HEK293 (cell line): ENCODE measurements at regions not wholly inside any gene's neighbourhood (a gene's known extent, or its start where the extent isn't known, plus 50 kb on each side); places are given as distances from the start of the nearest gene placed in this dataset.

Experiments
- FEZF1 ChIP-seq: fragments of 450-650 bp; formaldehyde crosslinking; IDR thresholded peaks from 2 replicates; pipeline ENCODE4 v1.5.1; 2016; ENCODE audit warnings: missing biosample characterization, missing genetic modification characterization
- HIC1 ChIP-seq: fragments of 450-650 bp; formaldehyde crosslinking; IDR thresholded peaks from 2 replicates; pipeline ENCODE4 v1.5.1; 2016; ENCODE audit warnings: missing biosample characterization, missing genetic modification characterization
- HOXC10 ChIP-seq: sonication (generic); formaldehyde crosslinking; IDR thresholded peaks from 2 replicates; pipeline ENCODE4 v1.8.1; 2023; ENCODE audit warnings: mild to moderate bottlenecking, missing genetic modification reagents
- KLF10 ChIP-seq: fragments of 450-650 bp; IDR thresholded peaks from 2 replicates; pipeline ENCODE4 v1.5.1; 2018; ENCODE audit warnings: missing biosample characterization, mild to moderate bottlenecking, missing genetic modification characterization
- OSR2 ChIP-seq: fragments of 450-650 bp; formaldehyde crosslinking; IDR thresholded peaks from 2 replicates; pipeline ENCODE4 v1.5.1; 2016; ENCODE audit warnings: missing biosample characterization, missing genetic modification characterization
- OVOL3 ChIP-seq: fragments of 450-650 bp; formaldehyde crosslinking; IDR thresholded peaks from 2 replicates; pipeline ENCODE4 v1.5.1; 2016; ENCODE audit warnings: missing biosample characterization, missing genetic modification characterization
- SCRT1 ChIP-seq: fragments of 450-650 bp; formaldehyde crosslinking; IDR thresholded peaks from 2 replicates; pipeline ENCODE4 v1.5.1; 2016; ENCODE audit warnings: missing biosample characterization, missing genetic modification characterization, borderline replicate concordance
- SETDB1 ChIP-seq: IDR thresholded peaks from one replicate; pipeline ENCODE4 v1.6.1; 2017; ENCODE audit warnings: mild to moderate bottlenecking, low read length, moderate library complexity, mixed read lengths; ENCODE audit not compliant: insufficient read length
- ZBTB21 ChIP-seq: fragments of 450-650 bp; formaldehyde crosslinking; IDR thresholded peaks from 2 replicates; pipeline ENCODE4 v1.5.1; 2017; ENCODE audit warnings: missing biosample characterization, missing genetic modification characterization
- ZBTB48 ChIP-seq: fragments of 450-650 bp; formaldehyde crosslinking; IDR thresholded peaks from 2 replicates; pipeline ENCODE4 v1.5.1; 2016; ENCODE audit warnings: missing biosample characterization, missing genetic modification characterization
- ZBTB6 ChIP-seq: fragments of 450-650 bp; formaldehyde crosslinking; IDR thresholded peaks from 2 replicates; pipeline ENCODE4 v1.5.1; 2017; ENCODE audit warnings: missing biosample characterization, missing genetic modification characterization
- ZFP3 ChIP-seq: fragments of 450-650 bp; formaldehyde crosslinking; IDR thresholded peaks from 2 replicates; pipeline ENCODE4 v1.5.1; 2016; ENCODE audit warnings: low read depth, missing biosample characterization, missing genetic modification characterization
- ZNF121 ChIP-seq: fragments of 450-650 bp; formaldehyde crosslinking; IDR thresholded peaks from 2 replicates; pipeline ENCODE4 v1.5.1; 2016; ENCODE audit warnings: missing biosample characterization, missing genetic modification characterization
- ZNF146 ChIP-seq: fragments of 450-650 bp; formaldehyde crosslinking; IDR thresholded peaks from 2 replicates; pipeline ENCODE4 v1.5.1; 2016; ENCODE audit warnings: missing biosample characterization, missing genetic modification characterization
- ZNF16 ChIP-seq: fragments of 450-650 bp; formaldehyde crosslinking; IDR thresholded peaks from 2 replicates; pipeline ENCODE4 v1.5.1; 2016; ENCODE audit warnings: low read depth, missing biosample characterization, missing genetic modification characterization
- ZNF175 ChIP-seq: fragments of 450-650 bp; formaldehyde crosslinking; IDR thresholded peaks from 2 replicates; pipeline ENCODE4 v1.5.1; 2016; ENCODE audit warnings: missing biosample characterization, missing genetic modification characterization
- ZNF211 ChIP-seq: fragments of 450-650 bp; formaldehyde crosslinking; IDR thresholded peaks from 2 replicates; pipeline ENCODE4 v1.5.1; 2016; ENCODE audit warnings: low read depth, missing biosample characterization, missing genetic modification characterization
- ZNF24 ChIP-seq: fragments of 450-650 bp; formaldehyde crosslinking; IDR thresholded peaks from 2 replicates; pipeline ENCODE4 v1.5.1; 2016; ENCODE audit warnings: missing biosample characterization, missing genetic modification characterization
- ZNF248 ChIP-seq: fragments of 450-650 bp; formaldehyde crosslinking; IDR thresholded peaks from 2 replicates; pipeline ENCODE4 v1.5.1; 2017; ENCODE audit warnings: missing biosample characterization, missing genetic modification characterization
- ZNF302 ChIP-seq: fragments of 450-650 bp; formaldehyde crosslinking; IDR thresholded peaks from 2 replicates; pipeline ENCODE4 v1.5.1; 2016; ENCODE audit warnings: missing biosample characterization, missing genetic modification characterization, low read depth
- ZNF311 ChIP-seq: fragments of 450-650 bp; formaldehyde crosslinking; IDR thresholded peaks from 2 replicates; pipeline ENCODE4 v1.5.1; 2017; ENCODE audit warnings: missing biosample characterization, missing genetic modification characterization, borderline replicate concordance
- ZNF37A ChIP-seq: fragments of 450-650 bp; IDR thresholded peaks from 2 replicates; pipeline ENCODE4 v1.5.1; 2018; ENCODE audit warnings: missing biosample characterization, missing genetic modification characterization
- ZNF394 ChIP-seq: fragments of 450-650 bp; formaldehyde crosslinking; IDR thresholded peaks from 2 replicates; pipeline ENCODE4 v1.5.1; 2016; ENCODE audit warnings: missing biosample characterization, missing genetic modification characterization, mild to moderate bottlenecking, moderate library complexity, borderline replicate concordance
- ZNF404 ChIP-seq: fragments of 450-650 bp; formaldehyde crosslinking; IDR thresholded peaks from 2 replicates; pipeline ENCODE4 v1.5.1; 2017; ENCODE audit warnings: missing biosample characterization, missing genetic modification characterization
- ZNF433 ChIP-seq: fragments of 450-650 bp; formaldehyde crosslinking; IDR thresholded peaks from 2 replicates; pipeline ENCODE4 v1.5.1; 2016; ENCODE audit warnings: missing biosample characterization, missing genetic modification characterization, low read depth
- ZNF48 ChIP-seq: fragments of 450-650 bp; formaldehyde crosslinking; IDR thresholded peaks from 2 replicates; pipeline ENCODE4 v1.5.1; 2016; ENCODE audit warnings: missing biosample characterization, missing genetic modification characterization
- ZNF596 ChIP-seq: fragments of 450-650 bp; IDR thresholded peaks from 2 replicates; pipeline ENCODE4 v1.5.0; 2018; ENCODE audit warnings: missing biosample characterization, mild to moderate bottlenecking, missing genetic modification characterization, moderate library complexity
- ZNF600 ChIP-seq: fragments of 450-650 bp; formaldehyde crosslinking; IDR thresholded peaks from 2 replicates; pipeline ENCODE4 v1.5.1; 2016; ENCODE audit warnings: missing biosample characterization, missing genetic modification characterization
- ZNF626 ChIP-seq: fragments of 450-650 bp; sonication (Bioruptor Pico); formaldehyde crosslinking; IDR thresholded peaks from 2 replicates; pipeline ENCODE4 v1.5.1; 2018; ENCODE audit warnings: missing biosample characterization, missing genetic modification characterization, inconsistent platforms
- ZNF660 ChIP-seq: fragments of 450-650 bp; IDR thresholded peaks from 2 replicates; pipeline ENCODE4 v1.5.1; 2018; ENCODE audit warnings: missing biosample characterization, mild to moderate bottlenecking, missing genetic modification characterization
- ZNF692 ChIP-seq: fragments of 450-650 bp; formaldehyde crosslinking; IDR thresholded peaks from 2 replicates; pipeline ENCODE4 v1.5.1; 2016; ENCODE audit warnings: missing biosample characterization, missing genetic modification characterization
- ZNF747 ChIP-seq: fragments of 450-650 bp; formaldehyde crosslinking; IDR thresholded peaks from 2 replicates; pipeline ENCODE4 v1.5.1; 2016; ENCODE audit warnings: missing biosample characterization, missing genetic modification characterization
- ZNF768 ChIP-seq: fragments of 450-650 bp; formaldehyde crosslinking; IDR thresholded peaks from 2 replicates; pipeline ENCODE4 v1.5.1; 2018; ENCODE audit warnings: missing biosample characterization, mild to moderate bottlenecking, missing genetic modification characterization
- ZNF837 ChIP-seq: fragments of 450-650 bp; formaldehyde crosslinking; IDR thresholded peaks from 2 replicates; pipeline ENCODE4 v1.5.1; 2016; ENCODE audit warnings: missing biosample characterization, missing genetic modification characterization
- ZSCAN30 ChIP-seq: fragments of 450-650 bp; IDR thresholded peaks from 2 replicates; pipeline ENCODE4 v1.5.1; 2018; ENCODE audit warnings: missing biosample characterization, mild to moderate bottlenecking, missing genetic modification characterization, moderate library complexity
- TF ChIP-seq, protein P1 (sequence below): fragments of 450-650 bp; formaldehyde crosslinking; IDR thresholded peaks from 2 replicates; pipeline ENCODE4 v1.5.1; 2017; ENCODE audit warnings: missing biosample characterization, missing genetic modification characterization
- TF ChIP-seq, protein P2 (sequence below): fragments of 450-650 bp; formaldehyde crosslinking; optimal IDR thresholded peaks from 2 replicates; pipeline ENCODE3; 2016; ENCODE audit warnings: missing biosample characterization, mild to moderate bottlenecking, missing genetic modification characterization

GRCh38 chr6:21749754-21750153, 156.2 kb downstream of the SOX4 start (continued):
- TF ChIP-seq ZSCAN30 (peak; percentile 97), ZNF394 (tag by site-specific recombination) (peak; percentile 31; the same call in 1 of the 2 replicates), ZNF146 (tag by site-specific recombination) (no peak), HIC1 (tag by site-specific recombination) (peak; percentile 66), ZNF404 (tag by site-specific recombination) (no peak), ZNF596 (tag by site-specific recombination) (peak; percentile 85), SETDB1 (no peak), ZNF768 (tag by site-specific recombination) (no peak), OVOL3 (peak; percentile 91), ZNF211 (tag by site-specific recombination) (no peak), ZNF311 (tag by site-specific recombination) (no peak), ZNF48 (tag by site-specific recombination) (no peak), ZBTB6 (tag by site-specific recombination) (no peak), ZBTB48 (tag by site-specific recombination) (peak; percentile 56; the same call in 1 of the 2 replicates), ZNF837 (tag by site-specific recombination) (no peak), KLF10 (peak; percentile 45; the same call in 1 of the 2 replicates), ZNF37A (tag by site-specific recombination) (no peak), FEZF1 (tag by site-specific recombination) (peak; percentile 99), HOXC10 (CRISPR knock-in tag) (no peak), ZNF302 (tag by site-specific recombination) (no peak), ZNF24 (tag by site-specific recombination) (peak; percentile 84; the same call in 1 of the 2 replicates), ZFP3 (tag by site-specific recombination) (no peak), ZNF692 (tag by site-specific recombination) (peak; percentile 75), ZNF660 (tag by site-specific recombination) (peak; percentile 45; the same call in 1 of the 2 replicates), OSR2 (tag by site-specific recombination) (peak; percentile 99), SCRT1 (peak; percentile 78), ZNF747 (tag by site-specific recombination) (no peak), ZNF600 (tag by site-specific recombination) (peak; percentile 77), ZNF175 (tag by site-specific recombination) (no peak), ZNF626 (no peak), ZNF248 (tag by site-specific recombination) (no peak), ZBTB21 (tag by site-specific recombination) (0 out of 2 replicates have a peak, but pooled peaks have one; percentile 26), ZNF433 (tag by site-specific recombination) (no peak), ZNF16 (no peak), ZNF121 (tag by site-specific recombination) (no peak)
- TF ChIP-seq, protein P1, sequence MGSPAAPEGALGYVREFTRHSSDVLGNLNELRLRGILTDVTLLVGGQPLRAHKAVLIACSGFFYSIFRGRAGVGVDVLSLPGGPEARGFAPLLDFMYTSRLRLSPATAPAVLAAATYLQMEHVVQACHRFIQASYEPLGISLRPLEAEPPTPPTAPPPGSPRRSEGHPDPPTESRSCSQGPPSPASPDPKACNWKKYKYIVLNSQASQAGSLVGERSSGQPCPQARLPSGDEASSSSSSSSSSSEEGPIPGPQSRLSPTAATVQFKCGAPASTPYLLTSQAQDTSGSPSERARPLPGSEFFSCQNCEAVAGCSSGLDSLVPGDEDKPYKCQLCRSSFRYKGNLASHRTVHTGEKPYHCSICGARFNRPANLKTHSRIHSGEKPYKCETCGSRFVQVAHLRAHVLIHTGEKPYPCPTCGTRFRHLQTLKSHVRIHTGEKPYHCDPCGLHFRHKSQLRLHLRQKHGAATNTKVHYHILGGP (tag by site-specific recombination), result peak; percentile 49; the same call in 1 of the 2 replicates
- TF ChIP-seq, protein P2, sequence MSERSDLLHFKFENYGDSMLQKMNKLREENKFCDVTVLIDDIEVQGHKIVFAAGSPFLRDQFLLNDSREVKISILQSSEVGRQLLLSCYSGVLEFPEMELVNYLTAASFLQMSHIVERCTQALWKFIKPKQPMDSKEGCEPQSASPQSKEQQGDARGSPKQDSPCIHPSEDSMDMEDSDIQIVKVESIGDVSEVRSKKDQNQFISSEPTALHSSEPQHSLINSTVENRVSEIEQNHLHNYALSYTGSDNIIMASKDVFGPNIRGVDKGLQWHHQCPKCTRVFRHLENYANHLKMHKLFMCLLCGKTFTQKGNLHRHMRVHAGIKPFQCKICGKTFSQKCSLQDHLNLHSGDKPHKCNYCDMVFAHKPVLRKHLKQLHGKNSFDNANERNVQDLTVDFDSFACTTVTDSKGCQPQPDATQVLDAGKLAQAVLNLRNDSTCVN (tag by site-specific recombination), result no peak
